ENCODE measurements at regions not wholly inside any gene's neighbourhood (a gene's known extent, or its start where the extent isn't known, plus 50 kb on each side); places are given as distances from the start of the nearest gene placed in this dataset.
"Not testable (repeated sequence)": the region's sequence is repeated elsewhere in the genome, so short reads cannot be mapped to it uniquely, and the experiment has no call there.

- Histone ChIP-seq H3K9me3 (replicated peaks in 1 of 11) (no peaks in the 10 kb centered on the region), H3K27me3 (no peaks in the 10 kb centered on the region), H3K36me3 (no peaks in the 10 kb centered on the region), H4K20me1 (no peaks in the 10 kb centered on the region), H3K4me1 (no peaks in the 10 kb centered on the region), H3K4me2 (no peak overlapping the region), H3K9ac (no peak overlapping the region), H3K4me3 (no peak overlapping the region), H3K27ac (no peak overlapping the region)
- no peak for TF ChIP-seq Cebpa-rat (IDR thresholded peaks at IDR 0.05)
Observed at GRCh38 chr12:66799551-66799950, 120.7 kb upstream of the GRIP1 start.

- Histone ChIP-seq H4K20me1 (no peaks in the 10 kb centered on the region), H3K36me3 (no peaks in the 10 kb centered on the region), H3K4me2 (no peak overlapping the region), H3K27ac (no peak overlapping the region), H3K9ac (no peak overlapping the region), H3K4me3 (no peak overlapping the region), H3K4me1 (no peaks in the 10 kb centered on the region), H3K9me3 (replicated peaks in 1 of 11) (no peaks in the 10 kb centered on the region), H3K27me3 (no peaks in the 10 kb centered on the region)
- TF ChIP-seq Cebpa-rat (IDR thresholded peaks at IDR 0.05), result no peak
Observed at GRCh38 chr12:66800046-66800445, 121.2 kb upstream of the GRIP1 start.

DNA sequence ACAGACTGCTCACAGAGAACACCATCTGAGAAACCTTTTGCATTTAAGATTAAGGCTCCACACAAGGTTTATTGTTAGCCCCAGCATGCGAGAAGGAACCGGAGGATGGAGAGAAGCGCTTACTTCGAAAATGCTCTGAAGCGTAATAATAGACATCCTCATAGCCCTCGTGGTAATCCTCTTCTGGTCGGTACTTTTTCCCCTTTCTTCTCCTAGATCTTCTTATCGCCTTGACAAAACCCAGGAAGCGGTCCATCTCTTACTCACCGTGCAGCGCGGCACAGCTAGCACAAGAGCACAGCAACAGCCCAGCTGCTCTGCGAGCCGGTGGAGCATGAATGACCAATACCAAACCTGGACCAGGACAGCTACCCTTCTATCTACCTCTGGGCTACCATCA lies 125.1 kb upstream of the GRIP1 start:
- Histone ChIP-seq H4K20me1 (no peaks in the 10 kb centered on the region), H3K4me3 (no peak overlapping the region)
- TF ChIP-seq Cebpa-rat (IDR thresholded peaks at IDR 0.05), result no peak

DNA sequence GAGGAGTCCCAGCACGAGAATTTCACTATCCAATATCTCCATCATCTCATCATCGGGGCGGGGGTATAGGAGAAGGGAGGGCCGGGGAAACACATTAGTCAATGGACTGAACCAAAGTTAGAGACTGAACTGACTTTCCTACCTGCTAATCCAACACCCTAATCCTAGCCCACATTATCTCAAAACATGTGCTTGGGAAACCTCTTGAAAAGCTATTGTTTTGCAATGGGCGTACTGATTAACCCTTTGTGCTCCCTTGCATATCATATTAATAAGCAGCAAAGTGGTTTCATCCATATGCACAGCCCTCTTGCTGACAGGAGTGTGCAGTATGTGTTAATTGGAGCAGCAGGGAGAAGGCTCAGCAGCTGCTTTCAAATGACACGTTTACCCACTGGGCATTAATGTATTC lies 125.7 kb upstream of the GRIP1 start:
- no peaks in the 10 kb centered on the region for H3K4me1 ChIP-seq
- no peak overlapping the region for H3K4me3 ChIP-seq
- no peaks in the 10 kb centered on the region for H3K27me3 ChIP-seq
- H3K9me3 ChIP-seq (replicated peaks in 1 of 11), result peaks cover 0 to 4% (median 0%) of the 10 kb centered on the region in 11 experiments; a peak in 1 of 22 replicates
- H3K27ac ChIP-seq, result no peak overlapping the region
- no peaks in the 10 kb centered on the region for H4K20me1 ChIP-seq
- TF ChIP-seq Cebpa-rat (IDR thresholded peaks at IDR 0.05), result no peak
- H3K4me2 ChIP-seq, result no peak overlapping the region
- H3K9ac ChIP-seq, result no peak overlapping the region
- no peaks in the 10 kb centered on the region for H3K36me3 ChIP-seq

More for the DNA sequence above, 125.1 kb upstream of the GRIP1 start:
- Histone ChIP-seq H3K9me3 (replicated peaks in 1 of 11) (peaks cover 0 to 4% (median 0%) of the 10 kb centered on the region in 11 experiments; a peak in 1 of 22 replicates), H3K9ac (no peak overlapping the region), H3K27ac (no peak overlapping the region), H3K27me3 (no peaks in the 10 kb centered on the region), H3K36me3 (no peaks in the 10 kb centered on the region), H3K4me2 (no peak overlapping the region), H3K4me1 (no peaks in the 10 kb centered on the region)

DNA sequence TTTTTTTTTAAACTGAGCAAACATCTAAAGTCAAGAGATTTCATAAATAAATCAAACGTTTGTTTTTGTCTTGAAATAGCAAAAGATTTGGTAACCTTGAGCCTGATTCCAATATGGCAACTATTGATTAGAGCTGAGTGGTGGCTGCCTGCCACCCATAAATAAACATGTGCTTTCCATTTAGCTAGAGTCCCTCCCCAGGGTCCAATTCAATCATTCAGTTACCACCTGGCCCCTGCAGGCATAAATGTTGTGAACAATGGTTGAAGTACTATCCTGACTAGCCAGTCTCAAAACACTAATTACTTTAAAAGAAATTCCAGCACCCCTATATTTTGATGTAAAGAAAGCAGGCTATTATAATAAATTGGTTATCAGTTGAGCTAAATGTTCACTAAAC lies 129.7 kb upstream of the GRIP1 start:
- H3K4me2 ChIP-seq, result no peak overlapping the region
- H3K9me3 ChIP-seq (replicated peaks in 1 of 11), result peaks cover 0 to 8% (median 0%) of the 10 kb centered on the region in 11 experiments; a peak in 2 of 22 replicates
- H3K27ac ChIP-seq, result no peak overlapping the region
- H3K27me3 ChIP-seq, result no peaks in the 10 kb centered on the region
- peaks cover 0 to 10% (median 8%) of the 10 kb centered on the region in 10 experiments; a peak in 14 of 20 replicates for H3K4me1 ChIP-seq
- no peak overlapping the region for H3K4me3 ChIP-seq
- H4K20me1 ChIP-seq, result no peaks in the 10 kb centered on the region
- H3K9ac ChIP-seq, result no peak overlapping the region
- H3K36me3 ChIP-seq, result no peaks in the 10 kb centered on the region
- no peak for TF ChIP-seq Cebpa-rat (IDR thresholded peaks at IDR 0.05)

- no peak for TF ChIP-seq Cebpa-rat (IDR thresholded peaks at IDR 0.05)
- Histone ChIP-seq H3K9ac (no peak overlapping the region), H3K4me3 (no peak overlapping the region), H3K36me3 (no peaks in the 10 kb centered on the region), H3K27ac (no peak overlapping the region), H3K27me3 (no peaks in the 10 kb centered on the region), H3K9me3 (replicated peaks in 1 of 11) (peaks cover 0 to 8% (median 0%) of the 10 kb centered on the region in 11 experiments; a peak in 1 of 22 replicates), H3K4me2 (peak overlapping the region in 9 of 11 experiments; percentile 4 to 52 (median 43); a peak in 17 of 22 replicates), H4K20me1 (no peaks in the 10 kb centered on the region), H3K4me1 (peaks cover 0 to 12% (median 10%) of the 10 kb centered on the region in 10 experiments; a peak in 14 of 20 replicates)
Observed at GRCh38 chr12:66813137-66813892, 134.4 kb upstream of the GRIP1 start.

DNA sequence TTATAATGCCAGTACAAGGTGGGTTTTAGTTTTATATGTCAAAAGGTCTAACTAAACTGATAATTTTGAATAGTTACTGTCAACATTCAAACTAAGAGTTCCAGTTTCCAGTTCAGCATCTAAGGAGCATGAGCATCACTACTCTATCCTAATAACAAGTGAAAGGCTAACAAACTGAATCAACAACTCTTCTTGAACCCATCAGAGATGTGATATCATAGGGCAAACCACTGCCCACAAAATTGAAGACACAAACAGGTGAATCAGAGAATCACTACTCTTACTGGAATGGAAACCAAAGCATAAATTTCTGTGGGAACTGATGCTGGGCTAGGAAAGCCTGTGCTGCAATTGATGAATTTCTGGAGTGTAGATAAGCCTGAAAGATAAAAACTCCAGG lies 140.7 kb upstream of the GRIP1 start:
- Histone ChIP-seq H3K4me1 (peaks cover 0 to 9% (median 5%) of the 10 kb centered on the region in 10 experiments; a peak in 9 of 20 replicates), H3K9me3 (replicated peaks in 1 of 11) (0 out of 22 replicates have a peak, but pooled peaks cover 0 to 3% (median 0%) of the 10 kb centered on the region in 11 experiments), H3K4me3 (no peak overlapping the region), H3K4me2 (no peak overlapping the region), H3K36me3 (no peaks in the 10 kb centered on the region), H4K20me1 (peaks cover 0 to 5% (median 0%) of the 10 kb centered on the region in 11 experiments; a peak in 1 of 22 replicates), H3K27ac (no peak overlapping the region), H3K9ac (no peak overlapping the region), H3K27me3 (no peaks in the 10 kb centered on the region)
- TF ChIP-seq Cebpa-rat (IDR thresholded peaks at IDR 0.05), result no peak

DNA sequence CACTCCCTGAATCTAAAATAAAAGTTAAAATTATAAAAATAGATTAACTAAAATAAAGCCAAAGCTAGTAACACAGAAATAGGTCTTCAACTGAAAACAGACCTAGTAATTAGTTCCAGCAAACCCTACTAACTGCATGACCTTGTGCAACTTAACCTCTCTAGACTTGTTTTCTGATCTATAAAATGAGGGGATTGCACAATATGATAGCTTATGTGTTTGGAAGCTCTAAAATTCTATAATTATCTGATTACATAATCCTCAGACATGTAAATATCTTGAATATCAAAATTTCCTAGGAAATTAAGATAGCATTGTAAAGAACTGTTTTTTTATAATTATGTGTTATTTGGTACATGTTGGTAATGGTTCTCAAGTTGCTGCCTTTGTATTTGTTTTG lies 144.1 kb upstream of the GRIP1 start:
- H3K27me3 ChIP-seq, result no peaks in the 10 kb centered on the region
- no peak overlapping the region for H3K9ac ChIP-seq
- H3K4me1 ChIP-seq, result peaks cover 0 to 12% (median 5%) of the 10 kb centered on the region in 10 experiments; a peak in 9 of 20 replicates
- H3K4me3 ChIP-seq, result no peak overlapping the region
- TF ChIP-seq Cebpa-rat (IDR thresholded peaks at IDR 0.05), result no peak; a peak in 1 of 22 replicates
- H3K4me2 ChIP-seq, result no peak overlapping the region
- H4K20me1 ChIP-seq, result peaks cover 0 to 5% (median 0%) of the 10 kb centered on the region in 11 experiments; a peak in 1 of 22 replicates
- H3K27ac ChIP-seq, result no peak overlapping the region
- H3K9me3 ChIP-seq (replicated peaks in 1 of 11), result peaks cover 0 to 8% (median 0%) of the 10 kb centered on the region in 11 experiments; a peak in 2 of 22 replicates
- H3K36me3 ChIP-seq, result no peaks in the 10 kb centered on the region

DNA sequence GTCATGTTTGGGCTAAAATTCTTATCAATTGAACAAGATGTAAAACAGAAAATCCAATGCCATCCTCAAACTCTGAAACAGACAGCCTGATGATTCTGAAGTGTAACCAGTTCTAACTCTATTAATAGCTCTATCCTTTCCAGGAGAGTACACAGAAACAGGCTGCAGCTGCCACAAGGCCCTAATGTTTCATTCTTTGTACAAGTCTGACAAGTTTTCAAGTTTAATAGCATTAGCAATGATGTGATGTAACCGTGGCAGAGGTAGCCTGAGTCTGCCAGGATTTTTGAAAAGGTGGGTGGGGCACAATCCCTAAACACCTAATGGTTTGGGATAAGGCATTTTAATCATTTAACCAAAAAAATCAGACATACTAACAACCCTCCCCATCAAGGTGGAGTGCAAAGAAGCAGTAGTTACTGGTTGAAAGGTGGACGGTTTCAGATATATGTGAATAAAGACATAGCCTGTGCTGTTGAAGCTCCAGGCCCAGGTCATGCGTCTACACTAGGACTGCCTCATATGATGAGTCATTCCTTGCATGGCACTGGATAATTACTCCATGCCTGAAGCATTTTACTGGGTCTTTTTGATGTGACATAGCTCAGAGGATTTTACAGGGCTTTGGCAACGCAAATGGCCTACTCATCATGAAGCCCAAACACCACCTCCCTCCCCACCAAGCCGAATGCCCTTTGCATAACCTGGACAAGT lies 145.1 kb upstream of the GRIP1 start:
- H3K4me1 ChIP-seq, result peaks cover 0 to 19% (median 7%) of the 10 kb centered on the region in 10 experiments; a peak in 16 of 20 replicates
- H3K27ac ChIP-seq, result no peak overlapping the region

GRCh38 chr12:66825921-66826320 lies 147.0 kb upstream of the GRIP1 start:
- not testable (repeated sequence) for H3K4me3 ChIP-seq; H3K9ac ChIP-seq; H3K36me3 ChIP-seq; H3K9me3 ChIP-seq (replicated peaks in 1 of 11); H3K27ac ChIP-seq; H3K4me2 ChIP-seq; H4K20me1 ChIP-seq; H3K27me3 ChIP-seq
- H3K4me1 ChIP-seq, result peaks cover 0 to 35% (median 21%) of the 10 kb centered on the region in 10 experiments; a peak in 17 of 20 replicates

More for the DNA sequence above, 145.1 kb upstream of the GRIP1 start:
- H3K4me2 ChIP-seq, result peak overlapping the region in 5 of 11 experiments; percentile 5 to 45 (median 20); a peak in 7 of 22 replicates
- H3K27me3 ChIP-seq, result no peaks in the 10 kb centered on the region
- TF ChIP-seq Cebpa-rat (IDR thresholded peaks at IDR 0.05), result no peak
- H4K20me1 ChIP-seq, result peaks cover 0 to 5% (median 0%) of the 10 kb centered on the region in 11 experiments; a peak in 1 of 22 replicates
- H3K36me3 ChIP-seq, result no peaks in the 10 kb centered on the region
- no peak overlapping the region for H3K4me3 ChIP-seq
- no peak overlapping the region for H3K9ac ChIP-seq
- H3K9me3 ChIP-seq (replicated peaks in 1 of 11), result peaks cover 0 to 8% (median 0%) of the 10 kb centered on the region in 11 experiments; a peak in 2 of 22 replicates
